GM23338 (cell line): ENCODE measurements at regions not wholly inside any gene's neighbourhood (a gene's known extent, or its start where the extent isn't known, plus 50 kb on each side); places are given as distances from the start of the nearest gene placed in this dataset.

Source experiments
- CREB1 ChIP-seq: fragments of 250-450 bp; sonication (Bioruptor Pico); IDR thresholded peaks from 2 replicates; pipeline ENCODE4 v1.5.0; 2020; ENCODE audit warnings: low read depth, mild to moderate bottlenecking, moderate library complexity
- EZH2 ChIP-seq: fragments of 200-600 bp; sonication (generic); IDR thresholded peaks from one replicate; pipeline ENCODE4 v1.8.0; 2017; ENCODE audit warnings: antibody characterized with exemption, mild to moderate bottlenecking, low read depth; ENCODE audit not compliant: unreplicated experiment
- EZH2phosphoT487 ChIP-seq: fragments of 200-600 bp; sonication (generic); IDR thresholded peaks from one replicate; pipeline ENCODE4 v1.8.1; 2018; ENCODE audit warnings: antibody characterized with exemption; ENCODE audit not compliant: unreplicated experiment
- JUNB ChIP-seq: IDR thresholded peaks from one replicate; pipeline ENCODE4 v1.6.1; 2016; ENCODE audit warnings: antibody characterized with exemption; ENCODE audit not compliant: unreplicated experiment
- NANOG ChIP-seq: IDR thresholded peaks from 2 replicates; pipeline ENCODE4 v1.6.1; 2016; ENCODE audit warnings: antibody characterized with exemption, borderline replicate concordance
- POLR2AphosphoS5 ChIP-seq: IDR thresholded peaks from 2 replicates; pipeline ENCODE4 v1.6.1; 2016; ENCODE audit warnings: antibody characterized with exemption, low read depth
- STAT1 ChIP-seq: IDR thresholded peaks from one replicate; pipeline ENCODE4 v1.6.1; 2016; ENCODE audit warnings: antibody characterized with exemption; ENCODE audit not compliant: unreplicated experiment
- ZNF331 ChIP-seq: fragments of 250-450 bp; sonication (Bioruptor Pico); IDR thresholded peaks from 2 replicates; pipeline ENCODE4 v1.5.0; 2020; ENCODE audit warnings: low read depth, mild to moderate bottlenecking, moderate library complexity
- TF ChIP-seq, protein P1 (sequence below): IDR thresholded peaks from 2 replicates; pipeline ENCODE4 v1.6.1; 2016; ENCODE audit warnings: antibody characterized with exemption
- TF ChIP-seq, protein P2 (sequence below), 2 experiments: fragments of 200-600 bp in 1 of 2; sonication (generic) in 1 of 2; conservative IDR thresholded peaks; 2 replicates each; pipeline versions ENCODE4 v1.5.1 to v1.6.1; 2016 to 2017; ENCODE audit warnings: antibody characterized with exemption in 2 of 2, low read depth in 2 of 2, mild to moderate bottlenecking in 2 of 2, moderate library complexity in 1 of 2
- TF ChIP-seq, protein P3 (sequence below): IDR thresholded peaks from one replicate; pipeline ENCODE4 v1.6.1; 2018; ENCODE audit warnings: antibody characterized with exemption; ENCODE audit not compliant: unreplicated experiment

DNA sequence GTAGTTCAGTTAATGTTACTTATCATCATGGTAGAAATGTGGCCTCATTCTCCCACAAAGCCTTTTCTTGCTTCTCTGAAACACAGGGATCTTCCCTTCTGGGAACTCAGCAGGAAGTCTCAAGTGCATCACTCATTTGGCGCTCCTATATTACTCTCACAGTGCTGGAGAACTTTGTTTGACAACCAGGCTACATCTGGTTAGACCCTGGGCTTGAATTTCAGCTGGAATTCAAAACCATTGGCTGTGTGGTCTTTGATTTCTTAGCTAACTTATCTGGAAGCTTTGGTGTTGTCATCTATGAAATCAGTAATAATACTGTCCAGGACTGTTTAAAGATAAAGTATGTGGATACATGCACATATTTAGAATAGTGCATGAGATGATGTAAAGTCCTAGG, 1777.1 kb downstream of the MAT2B start:
- TF ChIP-seq, protein P1, sequence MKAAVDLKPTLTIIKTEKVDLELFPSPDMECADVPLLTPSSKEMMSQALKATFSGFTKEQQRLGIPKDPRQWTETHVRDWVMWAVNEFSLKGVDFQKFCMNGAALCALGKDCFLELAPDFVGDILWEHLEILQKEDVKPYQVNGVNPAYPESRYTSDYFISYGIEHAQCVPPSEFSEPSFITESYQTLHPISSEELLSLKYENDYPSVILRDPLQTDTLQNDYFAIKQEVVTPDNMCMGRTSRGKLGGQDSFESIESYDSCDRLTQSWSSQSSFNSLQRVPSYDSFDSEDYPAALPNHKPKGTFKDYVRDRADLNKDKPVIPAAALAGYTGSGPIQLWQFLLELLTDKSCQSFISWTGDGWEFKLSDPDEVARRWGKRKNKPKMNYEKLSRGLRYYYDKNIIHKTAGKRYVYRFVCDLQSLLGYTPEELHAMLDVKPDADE, result no peak
- TF ChIP-seq, protein P2, sequence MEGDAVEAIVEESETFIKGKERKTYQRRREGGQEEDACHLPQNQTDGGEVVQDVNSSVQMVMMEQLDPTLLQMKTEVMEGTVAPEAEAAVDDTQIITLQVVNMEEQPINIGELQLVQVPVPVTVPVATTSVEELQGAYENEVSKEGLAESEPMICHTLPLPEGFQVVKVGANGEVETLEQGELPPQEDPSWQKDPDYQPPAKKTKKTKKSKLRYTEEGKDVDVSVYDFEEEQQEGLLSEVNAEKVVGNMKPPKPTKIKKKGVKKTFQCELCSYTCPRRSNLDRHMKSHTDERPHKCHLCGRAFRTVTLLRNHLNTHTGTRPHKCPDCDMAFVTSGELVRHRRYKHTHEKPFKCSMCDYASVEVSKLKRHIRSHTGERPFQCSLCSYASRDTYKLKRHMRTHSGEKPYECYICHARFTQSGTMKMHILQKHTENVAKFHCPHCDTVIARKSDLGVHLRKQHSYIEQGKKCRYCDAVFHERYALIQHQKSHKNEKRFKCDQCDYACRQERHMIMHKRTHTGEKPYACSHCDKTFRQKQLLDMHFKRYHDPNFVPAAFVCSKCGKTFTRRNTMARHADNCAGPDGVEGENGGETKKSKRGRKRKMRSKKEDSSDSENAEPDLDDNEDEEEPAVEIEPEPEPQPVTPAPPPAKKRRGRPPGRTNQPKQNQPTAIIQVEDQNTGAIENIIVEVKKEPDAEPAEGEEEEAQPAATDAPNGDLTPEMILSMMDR (conservative IDR thresholded peaks at IDR 0.05; ENCODE audit: low read depth in 2 of 2), result no peak
- TF ChIP-seq CREB1 (no peak), JUNB (no peak), EZH2 (no peak), STAT1 (no peak), NANOG (no peak), POLR2AphosphoS5 (no peak), EZH2phosphoT487 (no peak), ZNF331 (no peak)
- TF ChIP-seq, protein P3, sequence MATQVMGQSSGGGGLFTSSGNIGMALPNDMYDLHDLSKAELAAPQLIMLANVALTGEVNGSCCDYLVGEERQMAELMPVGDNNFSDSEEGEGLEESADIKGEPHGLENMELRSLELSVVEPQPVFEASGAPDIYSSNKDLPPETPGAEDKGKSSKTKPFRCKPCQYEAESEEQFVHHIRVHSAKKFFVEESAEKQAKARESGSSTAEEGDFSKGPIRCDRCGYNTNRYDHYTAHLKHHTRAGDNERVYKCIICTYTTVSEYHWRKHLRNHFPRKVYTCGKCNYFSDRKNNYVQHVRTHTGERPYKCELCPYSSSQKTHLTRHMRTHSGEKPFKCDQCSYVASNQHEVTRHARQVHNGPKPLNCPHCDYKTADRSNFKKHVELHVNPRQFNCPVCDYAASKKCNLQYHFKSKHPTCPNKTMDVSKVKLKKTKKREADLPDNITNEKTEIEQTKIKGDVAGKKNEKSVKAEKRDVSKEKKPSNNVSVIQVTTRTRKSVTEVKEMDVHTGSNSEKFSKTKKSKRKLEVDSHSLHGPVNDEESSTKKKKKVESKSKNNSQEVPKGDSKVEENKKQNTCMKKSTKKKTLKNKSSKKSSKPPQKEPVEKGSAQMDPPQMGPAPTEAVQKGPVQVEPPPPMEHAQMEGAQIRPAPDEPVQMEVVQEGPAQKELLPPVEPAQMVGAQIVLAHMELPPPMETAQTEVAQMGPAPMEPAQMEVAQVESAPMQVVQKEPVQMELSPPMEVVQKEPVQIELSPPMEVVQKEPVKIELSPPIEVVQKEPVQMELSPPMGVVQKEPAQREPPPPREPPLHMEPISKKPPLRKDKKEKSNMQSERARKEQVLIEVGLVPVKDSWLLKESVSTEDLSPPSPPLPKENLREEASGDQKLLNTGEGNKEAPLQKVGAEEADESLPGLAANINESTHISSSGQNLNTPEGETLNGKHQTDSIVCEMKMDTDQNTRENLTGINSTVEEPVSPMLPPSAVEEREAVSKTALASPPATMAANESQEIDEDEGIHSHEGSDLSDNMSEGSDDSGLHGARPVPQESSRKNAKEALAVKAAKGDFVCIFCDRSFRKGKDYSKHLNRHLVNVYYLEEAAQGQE, result no peak
